ENCODE measurements at regions not wholly inside any gene's neighbourhood (a gene's known extent, or its start where the extent isn't known, plus 50 kb on each side); places are given as distances from the start of the nearest gene placed in this dataset.

GRCh38 chr2:144705328-144706245 lies 185.7 kb upstream of the ZEB2 start:
- Mint-ChIP-seq H3K36me3 (ENCODE audit: low read depth) (no peaks in the 10 kb centered on the region), H3K27ac (no peak overlapping the region), H3K9me3 (no peaks in the 10 kb centered on the region), H3K27me3 (ENCODE audit: low read depth) (peaks cover 15% of the 10 kb centered on the region), H3K4me1 (ENCODE audit: low read depth) (no peaks in the 10 kb centered on the region), H3K4me3 (no peak overlapping the region)

- Mint-ChIP-seq H3K4me1 (ENCODE audit: low read depth) (no peaks in the 10 kb centered on the region), H3K4me3 (no peak overlapping the region), H3K9me3 (no peaks in the 10 kb centered on the region), H3K27ac (no peak overlapping the region), H3K27me3 (ENCODE audit: low read depth) (peaks cover 15% of the 10 kb centered on the region), H3K36me3 (ENCODE audit: low read depth) (no peaks in the 10 kb centered on the region)
Measured at GRCh38 chr2:144704709-144705095, 184.8 kb upstream of the ZEB2 start.

GRCh38 chr2:144703852-144704708 lies 184.2 kb upstream of the ZEB2 start:
- Mint-ChIP-seq H3K36me3 (ENCODE audit: low read depth) (no peaks in the 10 kb centered on the region), H3K27me3 (ENCODE audit: low read depth) (peaks cover 15% of the 10 kb centered on the region), H3K4me3 (no peak overlapping the region), H3K27ac (no peak overlapping the region), H3K4me1 (ENCODE audit: low read depth) (no peaks in the 10 kb centered on the region), H3K9me3 (no peaks in the 10 kb centered on the region)

- H3K27me3 Mint-ChIP-seq (ENCODE audit: low read depth): peaks cover 12% of the 10 kb centered on the region
- no peaks in the 10 kb centered on the region for H3K36me3 Mint-ChIP-seq (ENCODE audit: low read depth)
- no peaks in the 10 kb centered on the region for H3K4me1 Mint-ChIP-seq (ENCODE audit: low read depth)
- H3K27ac Mint-ChIP-seq: no peak overlapping the region
- no peaks in the 10 kb centered on the region for H3K9me3 Mint-ChIP-seq
- H3K4me3 Mint-ChIP-seq: no peak overlapping the region
Measured at GRCh38 chr2:144702051-144702450, 182.1 kb upstream of the ZEB2 start.

GRCh38 chr2:144701259-144701658 lies 181.3 kb upstream of the ZEB2 start:
- Mint-ChIP-seq H3K4me1 (ENCODE audit: low read depth) (no peaks in the 10 kb centered on the region), H3K27ac (no peak overlapping the region), H3K36me3 (ENCODE audit: low read depth) (no peaks in the 10 kb centered on the region), H3K9me3 (no peaks in the 10 kb centered on the region), H3K27me3 (ENCODE audit: low read depth) (peaks cover 12% of the 10 kb centered on the region), H3K4me3 (no peak overlapping the region)

GRCh38 chr2:144698156-144698555 lies 178.2 kb upstream of the ZEB2 start:
- H3K4me1 Mint-ChIP-seq (ENCODE audit: low read depth): no peaks in the 10 kb centered on the region
- H3K4me3 Mint-ChIP-seq: no peak overlapping the region
- no peaks in the 10 kb centered on the region for H3K27me3 Mint-ChIP-seq (ENCODE audit: low read depth)
- H3K27ac Mint-ChIP-seq: no peak overlapping the region
- H3K36me3 Mint-ChIP-seq (ENCODE audit: low read depth): no peaks in the 10 kb centered on the region
- no peaks in the 10 kb centered on the region for H3K9me3 Mint-ChIP-seq

GRCh38 chr2:144695657-144696056 lies 175.7 kb upstream of the ZEB2 start:
- H3K27me3 Mint-ChIP-seq (ENCODE audit: low read depth): no peaks in the 10 kb centered on the region
- no peaks in the 10 kb centered on the region for H3K9me3 Mint-ChIP-seq
- no peak overlapping the region for H3K27ac Mint-ChIP-seq
- H3K4me3 Mint-ChIP-seq: no peak overlapping the region
- no peaks in the 10 kb centered on the region for H3K36me3 Mint-ChIP-seq (ENCODE audit: low read depth)
- H3K4me1 Mint-ChIP-seq (ENCODE audit: low read depth): no peaks in the 10 kb centered on the region

- no peak overlapping the region for H3K27ac Mint-ChIP-seq
Measured at GRCh38 chr2:144694456-144694855, 174.5 kb upstream of the ZEB2 start.

GRCh38 chr2:144693179-144693578 lies 173.3 kb upstream of the ZEB2 start:
- Mint-ChIP-seq H3K27me3 (ENCODE audit: low read depth) (no peaks in the 10 kb centered on the region), H3K27ac (no peak overlapping the region), H3K36me3 (ENCODE audit: low read depth) (no peaks in the 10 kb centered on the region), H3K4me3 (no peak overlapping the region), H3K4me1 (ENCODE audit: low read depth) (no peaks in the 10 kb centered on the region), H3K9me3 (no peaks in the 10 kb centered on the region)

More at GRCh38 chr2:144694456-144694855, 174.5 kb upstream of the ZEB2 start:
- Mint-ChIP-seq H3K4me3 (no peak overlapping the region), H3K27me3 (ENCODE audit: low read depth) (no peaks in the 10 kb centered on the region), H3K36me3 (ENCODE audit: low read depth) (no peaks in the 10 kb centered on the region), H3K9me3 (no peaks in the 10 kb centered on the region), H3K4me1 (ENCODE audit: low read depth) (no peaks in the 10 kb centered on the region)

GRCh38 chr2:144692661-144693060 lies 172.7 kb upstream of the ZEB2 start:
- Mint-ChIP-seq H3K4me3 (no peak overlapping the region), H3K27ac (no peak overlapping the region), H3K27me3 (ENCODE audit: low read depth) (no peaks in the 10 kb centered on the region), H3K9me3 (no peaks in the 10 kb centered on the region), H3K36me3 (ENCODE audit: low read depth) (no peaks in the 10 kb centered on the region), H3K4me1 (ENCODE audit: low read depth) (no peaks in the 10 kb centered on the region)

GRCh38 chr2:144690771-144691170 lies 170.9 kb upstream of the ZEB2 start:
- Mint-ChIP-seq H3K27ac (no peak overlapping the region), H3K4me1 (ENCODE audit: low read depth) (no peaks in the 10 kb centered on the region), H3K4me3 (no peak overlapping the region), H3K27me3 (ENCODE audit: low read depth) (no peaks in the 10 kb centered on the region), H3K9me3 (no peaks in the 10 kb centered on the region), H3K36me3 (ENCODE audit: low read depth) (no peaks in the 10 kb centered on the region)

GRCh38 chr2:144686518-144687215 lies 166.7 kb upstream of the ZEB2 start:
- no peaks in the 10 kb centered on the region for H3K4me1 Mint-ChIP-seq (ENCODE audit: low read depth)
- no peaks in the 10 kb centered on the region for H3K36me3 Mint-ChIP-seq (ENCODE audit: low read depth)
- no peaks in the 10 kb centered on the region for H3K9me3 Mint-ChIP-seq
- H3K27ac Mint-ChIP-seq: no peak overlapping the region
- H3K27me3 Mint-ChIP-seq (ENCODE audit: low read depth): no peaks in the 10 kb centered on the region
- no peak overlapping the region for H3K4me3 Mint-ChIP-seq

GRCh38 chr2:144683966-144684365 lies 164.0 kb upstream of the ZEB2 start:
- no peaks in the 10 kb centered on the region for H3K27me3 Mint-ChIP-seq (ENCODE audit: low read depth)
- no peak overlapping the region for H3K27ac Mint-ChIP-seq
- H3K4me3 Mint-ChIP-seq: no peak overlapping the region
- H3K4me1 Mint-ChIP-seq (ENCODE audit: low read depth): no peaks in the 10 kb centered on the region
- no peaks in the 10 kb centered on the region for H3K36me3 Mint-ChIP-seq (ENCODE audit: low read depth)
- H3K9me3 Mint-ChIP-seq: no peaks in the 10 kb centered on the region

- Mint-ChIP-seq H3K27me3 (ENCODE audit: low read depth) (no peaks in the 10 kb centered on the region), H3K9me3 (no peaks in the 10 kb centered on the region), H3K27ac (no peak overlapping the region), H3K4me1 (ENCODE audit: low read depth) (no peaks in the 10 kb centered on the region), H3K4me3 (no peak overlapping the region), H3K36me3 (ENCODE audit: low read depth) (no peaks in the 10 kb centered on the region)
Measured at GRCh38 chr2:144683107-144683753, 163.3 kb upstream of the ZEB2 start.

Data from T-helper 1 cell treated with Interleukin-12 subunit alpha and Interleukin-12 subunit beta and Interleukin-4 antibody, amounts not matched to agents 30 μg/mL and 1 μg/mL, for 36 hours (primary cell).